ENCODE measurements at regions not wholly inside any gene's neighbourhood (a gene's known extent, or its start where the extent isn't known, plus 50 kb on each side); places are given as distances from the start of the nearest gene placed in this dataset.

DNA sequence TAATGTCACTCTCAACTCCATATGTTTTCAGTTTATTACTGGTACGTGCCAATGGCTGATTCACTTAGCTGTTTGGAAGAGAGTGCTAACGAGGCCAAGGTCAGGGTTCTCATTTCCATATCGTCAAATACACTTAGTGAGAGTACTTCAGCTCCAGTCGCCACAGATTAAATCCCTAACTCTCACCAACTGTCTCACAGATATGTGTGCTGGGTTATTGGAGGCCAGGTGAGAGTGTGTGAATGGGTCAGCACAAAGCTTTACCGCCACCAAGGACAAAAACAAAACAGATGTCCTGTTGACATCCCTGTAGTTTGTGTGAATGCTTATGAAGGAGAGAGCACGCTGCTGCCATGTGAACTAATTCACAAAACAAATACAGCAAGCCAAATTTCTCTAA is 133.5 kb upstream of the TBL1XR1 start:
- TF ChIP-seq, protein P1, sequence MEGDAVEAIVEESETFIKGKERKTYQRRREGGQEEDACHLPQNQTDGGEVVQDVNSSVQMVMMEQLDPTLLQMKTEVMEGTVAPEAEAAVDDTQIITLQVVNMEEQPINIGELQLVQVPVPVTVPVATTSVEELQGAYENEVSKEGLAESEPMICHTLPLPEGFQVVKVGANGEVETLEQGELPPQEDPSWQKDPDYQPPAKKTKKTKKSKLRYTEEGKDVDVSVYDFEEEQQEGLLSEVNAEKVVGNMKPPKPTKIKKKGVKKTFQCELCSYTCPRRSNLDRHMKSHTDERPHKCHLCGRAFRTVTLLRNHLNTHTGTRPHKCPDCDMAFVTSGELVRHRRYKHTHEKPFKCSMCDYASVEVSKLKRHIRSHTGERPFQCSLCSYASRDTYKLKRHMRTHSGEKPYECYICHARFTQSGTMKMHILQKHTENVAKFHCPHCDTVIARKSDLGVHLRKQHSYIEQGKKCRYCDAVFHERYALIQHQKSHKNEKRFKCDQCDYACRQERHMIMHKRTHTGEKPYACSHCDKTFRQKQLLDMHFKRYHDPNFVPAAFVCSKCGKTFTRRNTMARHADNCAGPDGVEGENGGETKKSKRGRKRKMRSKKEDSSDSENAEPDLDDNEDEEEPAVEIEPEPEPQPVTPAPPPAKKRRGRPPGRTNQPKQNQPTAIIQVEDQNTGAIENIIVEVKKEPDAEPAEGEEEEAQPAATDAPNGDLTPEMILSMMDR (IDR thresholded peaks at IDR 0.05): no peak
- TF ChIP-seq SP1 (CRISPR knock-in tag; conservative IDR thresholded peaks at IDR 0.05): no peak
- TF ChIP-seq, protein P2, sequence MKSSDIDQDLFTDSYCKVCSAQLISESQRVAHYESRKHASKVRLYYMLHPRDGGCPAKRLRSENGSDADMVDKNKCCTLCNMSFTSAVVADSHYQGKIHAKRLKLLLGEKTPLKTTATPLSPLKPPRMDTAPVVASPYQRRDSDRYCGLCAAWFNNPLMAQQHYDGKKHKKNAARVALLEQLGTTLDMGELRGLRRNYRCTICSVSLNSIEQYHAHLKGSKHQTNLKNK (CRISPR knock-in tag; IDR thresholded peaks at IDR 0.05): no peak
- TF ChIP-seq TEAD4 (CRISPR knock-in tag; IDR thresholded peaks at IDR 0.05): no peak
- TF ChIP-seq RELA (CRISPR knock-in tag; IDR thresholded peaks at IDR 0.05; ENCODE audit: borderline replicate concordance): no peak
- no peak for TF ChIP-seq NR3C1 (CRISPR knock-in tag; conservative IDR thresholded peaks at IDR 0.05; ENCODE audit: low read depth)
- TF ChIP-seq ETV6 (CRISPR knock-in tag; IDR thresholded peaks at IDR 0.05): no peak
- TF ChIP-seq, protein P3, sequence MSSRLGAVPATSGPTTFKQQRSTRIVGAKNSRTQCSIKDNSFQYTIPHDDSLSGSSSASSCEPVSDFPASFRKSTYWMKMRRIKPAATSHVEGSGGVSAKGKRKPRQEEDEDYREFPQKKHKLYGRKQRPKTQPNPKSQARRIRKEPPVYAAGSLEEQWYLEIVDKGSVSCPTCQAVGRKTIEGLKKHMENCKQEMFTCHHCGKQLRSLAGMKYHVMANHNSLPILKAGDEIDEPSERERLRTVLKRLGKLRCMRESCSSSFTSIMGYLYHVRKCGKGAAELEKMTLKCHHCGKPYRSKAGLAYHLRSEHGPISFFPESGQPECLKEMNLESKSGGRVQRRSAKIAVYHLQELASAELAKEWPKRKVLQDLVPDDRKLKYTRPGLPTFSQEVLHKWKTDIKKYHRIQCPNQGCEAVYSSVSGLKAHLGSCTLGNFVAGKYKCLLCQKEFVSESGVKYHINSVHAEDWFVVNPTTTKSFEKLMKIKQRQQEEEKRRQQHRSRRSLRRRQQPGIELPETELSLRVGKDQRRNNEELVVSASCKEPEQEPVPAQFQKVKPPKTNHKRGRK (CRISPR knock-in tag; IDR thresholded peaks at IDR 0.05; ENCODE audit: borderline replicate concordance): no peak
- TF ChIP-seq NFYB (CRISPR knock-in tag; conservative IDR thresholded peaks at IDR 0.05; ENCODE audit: low read depth): no peak
